ENCODE measurements at regions not wholly inside any gene's neighbourhood (a gene's known extent, or its start where the extent isn't known, plus 50 kb on each side); places are given as distances from the start of the nearest gene placed in this dataset.
A peak's percentile ranks its signal among the peaks of the same experiment; 100 is the strongest.

GRCh38 chr7:24440892-24441291 is 132.4 kb upstream of the PALS2 start (continued):
- TF ChIP-seq, protein P1, sequence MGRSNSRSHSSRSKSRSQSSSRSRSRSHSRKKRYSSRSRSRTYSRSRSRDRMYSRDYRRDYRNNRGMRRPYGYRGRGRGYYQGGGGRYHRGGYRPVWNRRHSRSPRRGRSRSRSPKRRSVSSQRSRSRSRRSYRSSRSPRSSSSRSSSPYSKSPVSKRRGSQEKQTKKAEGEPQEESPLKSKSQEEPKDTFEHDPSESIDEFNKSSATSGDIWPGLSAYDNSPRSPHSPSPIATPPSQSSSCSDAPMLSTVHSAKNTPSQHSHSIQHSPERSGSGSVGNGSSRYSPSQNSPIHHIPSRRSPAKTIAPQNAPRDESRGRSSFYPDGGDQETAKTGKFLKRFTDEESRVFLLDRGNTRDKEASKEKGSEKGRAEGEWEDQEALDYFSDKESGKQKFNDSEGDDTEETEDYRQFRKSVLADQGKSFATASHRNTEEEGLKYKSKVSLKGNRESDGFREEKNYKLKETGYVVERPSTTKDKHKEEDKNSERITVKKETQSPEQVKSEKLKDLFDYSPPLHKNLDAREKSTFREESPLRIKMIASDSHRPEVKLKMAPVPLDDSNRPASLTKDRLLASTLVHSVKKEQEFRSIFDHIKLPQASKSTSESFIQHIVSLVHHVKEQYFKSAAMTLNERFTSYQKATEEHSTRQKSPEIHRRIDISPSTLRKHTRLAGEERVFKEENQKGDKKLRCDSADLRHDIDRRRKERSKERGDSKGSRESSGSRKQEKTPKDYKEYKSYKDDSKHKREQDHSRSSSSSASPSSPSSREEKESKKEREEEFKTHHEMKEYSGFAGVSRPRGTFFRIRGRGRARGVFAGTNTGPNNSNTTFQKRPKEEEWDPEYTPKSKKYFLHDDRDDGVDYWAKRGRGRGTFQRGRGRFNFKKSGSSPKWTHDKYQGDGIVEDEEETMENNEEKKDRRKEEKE (IDR thresholded peaks at IDR 0.05), result no peak
- no peak for TF ChIP-seq SIX5 (IDR thresholded peaks at IDR 0.05; ENCODE audit: low read depth, low read length, severe bottlenecking)
- no peak for TF ChIP-seq CEBPB (IDR thresholded peaks at IDR 0.05; ENCODE audit: borderline replicate concordance in 1 of 2, low read depth in 2 of 2, low read length in 2 of 2)
- TF ChIP-seq NFXL1 (IDR thresholded peaks at IDR 0.05; ENCODE audit: borderline replicate concordance), result no peak
- TF ChIP-seq, protein P2, sequence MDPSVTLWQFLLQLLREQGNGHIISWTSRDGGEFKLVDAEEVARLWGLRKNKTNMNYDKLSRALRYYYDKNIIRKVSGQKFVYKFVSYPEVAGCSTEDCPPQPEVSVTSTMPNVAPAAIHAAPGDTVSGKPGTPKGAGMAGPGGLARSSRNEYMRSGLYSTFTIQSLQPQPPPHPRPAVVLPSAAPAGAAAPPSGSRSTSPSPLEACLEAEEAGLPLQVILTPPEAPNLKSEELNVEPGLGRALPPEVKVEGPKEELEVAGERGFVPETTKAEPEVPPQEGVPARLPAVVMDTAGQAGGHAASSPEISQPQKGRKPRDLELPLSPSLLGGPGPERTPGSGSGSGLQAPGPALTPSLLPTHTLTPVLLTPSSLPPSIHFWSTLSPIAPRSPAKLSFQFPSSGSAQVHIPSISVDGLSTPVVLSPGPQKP (IDR thresholded peaks at IDR 0.05; ENCODE audit: low read depth, low read length), result no peak
- peak; percentile 83 for TF ChIP-seq NFIC (IDR thresholded peaks at IDR 0.05; ENCODE audit: low read depth, low read length)
- TF ChIP-seq ZNF687 (IDR thresholded peaks at IDR 0.05), result no peak
- TF ChIP-seq BMI1 (IDR thresholded peaks at IDR 0.05; ENCODE audit: borderline replicate concordance), result no peak
- no peak for TF ChIP-seq ZNF207 (IDR thresholded peaks at IDR 0.05; ENCODE audit: borderline replicate concordance)
- no peak for TF ChIP-seq ESRRA (IDR thresholded peaks at IDR 0.05; ENCODE audit: low read length)
- TF ChIP-seq RB1 (IDR thresholded peaks at IDR 0.05; ENCODE audit: borderline replicate concordance), result no peak
- TF ChIP-seq RCOR1 (conservative IDR thresholded peaks at IDR 0.05; ENCODE audit: low read depth, low read length), result no peak
- TF ChIP-seq RUNX3 (IDR thresholded peaks at IDR 0.05; ENCODE audit: low read length), result peak; percentile 74
- TF ChIP-seq E4F1 (IDR thresholded peaks at IDR 0.05; ENCODE audit: borderline replicate concordance, partially characterized antibody), result no peak
- TF ChIP-seq CHD4 (IDR thresholded peaks at IDR 0.05), result no peak
- peak; percentile 29; the same call in 1 of the 2 replicates for TF ChIP-seq MTA2 (IDR thresholded peaks at IDR 0.05; ENCODE audit: low read depth)
- TF ChIP-seq, protein P3, sequence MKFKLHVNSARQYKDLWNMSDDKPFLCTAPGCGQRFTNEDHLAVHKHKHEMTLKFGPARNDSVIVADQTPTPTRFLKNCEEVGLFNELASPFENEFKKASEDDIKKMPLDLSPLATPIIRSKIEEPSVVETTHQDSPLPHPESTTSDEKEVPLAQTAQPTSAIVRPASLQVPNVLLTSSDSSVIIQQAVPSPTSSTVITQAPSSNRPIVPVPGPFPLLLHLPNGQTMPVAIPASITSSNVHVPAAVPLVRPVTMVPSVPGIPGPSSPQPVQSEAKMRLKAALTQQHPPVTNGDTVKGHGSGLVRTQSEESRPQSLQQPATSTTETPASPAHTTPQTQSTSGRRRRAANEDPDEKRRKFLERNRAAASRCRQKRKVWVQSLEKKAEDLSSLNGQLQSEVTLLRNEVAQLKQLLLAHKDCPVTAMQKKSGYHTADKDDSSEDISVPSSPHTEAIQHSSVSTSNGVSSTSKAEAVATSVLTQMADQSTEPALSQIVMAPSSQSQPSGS (IDR thresholded peaks at IDR 0.05; ENCODE audit: low read length), result peak; percentile 53
- TF ChIP-seq ZSCAN29 (IDR thresholded peaks at IDR 0.05), result no peak
- TF ChIP-seq SREBF2 (IDR thresholded peaks at IDR 0.05; ENCODE audit: low read length), result no peak

Measured in GM12878 (cell line).